ENCODE measurements at regions not wholly inside any gene's neighbourhood (a gene's known extent, or its start where the extent isn't known, plus 50 kb on each side); places are given as distances from the start of the nearest gene placed in this dataset.

DNA sequence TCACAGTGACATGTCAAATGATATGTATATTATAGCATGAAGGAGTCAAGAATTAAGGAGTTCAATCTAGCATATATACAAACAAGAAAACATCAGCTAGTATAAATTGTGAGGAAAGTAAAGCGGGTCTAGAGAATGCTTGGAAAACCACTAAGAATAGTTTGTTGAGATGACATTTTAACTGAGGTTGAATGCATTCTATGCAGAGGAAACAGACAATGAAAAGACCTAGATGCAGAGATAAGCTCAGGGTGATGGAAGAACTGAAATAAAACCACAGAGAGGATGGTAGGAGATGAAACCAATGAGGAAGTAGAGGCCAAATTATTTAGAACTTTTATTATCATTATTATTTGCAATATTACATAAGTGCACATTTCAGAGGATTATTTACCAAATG, 803.6 kb upstream of the FANCL start (continued):
- TF ChIP-seq RXRA (IDR thresholded peaks at IDR 0.05; ENCODE audit: insufficient read depth, low read depth, low read length) (no peak), JUN (IDR thresholded peaks at IDR 0.05; ENCODE audit: low read depth, low read length) (no peak)
